ENCODE measurements at regions not wholly inside any gene's neighbourhood (a gene's known extent, or its start where the extent isn't known, plus 50 kb on each side); places are given as distances from the start of the nearest gene placed in this dataset.
"Not testable (repeated sequence)": the region's sequence is repeated elsewhere in the genome, so short reads cannot be mapped to it uniquely, and the experiment has no call there.

- intact Hi-C loops (cut with DNase I) = no loop called here
- H3K4me1 ChIP-seq = no peaks in the 10 kb centered on the region
- H3K27me3 ChIP-seq = no peaks in the 10 kb centered on the region
- no peaks in the 10 kb centered on the region for H3K9me3 ChIP-seq
- ATAC-seq (no peak), DNase-seq (no peak)
- no peak overlapping the region for H3K4me3 ChIP-seq
- no peak for TF ChIP-seq CTCF (IDR thresholded peaks at IDR 0.05)
- no peak overlapping the region for H3K27ac ChIP-seq
- no peaks in the 10 kb centered on the region for H3K36me3 ChIP-seq
Observed at GRCh38 chr4:44985152-44985551, 258.8 kb upstream of the GNPDA2 start.

DNA sequence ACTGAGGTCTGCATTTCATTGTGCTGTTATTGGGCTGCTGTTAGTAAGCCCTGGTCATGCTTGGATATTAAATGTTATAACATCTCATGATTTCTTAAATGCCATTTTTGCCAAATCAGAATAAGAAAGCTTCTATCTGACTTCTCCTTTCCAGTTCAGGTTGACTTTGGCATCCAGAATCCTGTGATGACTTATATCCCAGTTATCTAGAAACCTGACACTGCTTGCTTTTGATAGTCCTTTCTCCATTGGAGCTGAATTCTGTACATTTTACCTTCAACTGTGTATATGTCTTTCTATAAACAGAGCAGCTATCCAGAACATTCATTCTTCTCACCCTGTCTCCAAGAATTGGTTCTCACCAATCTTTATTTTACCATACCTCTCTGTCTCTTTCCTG is 257.7 kb upstream of the GNPDA2 start:
- intact Hi-C loops (cut with DNase I) = no loop called here
- no peak for DNase-seq
- ATAC-seq = no peak
- H3K36me3 ChIP-seq = no peaks in the 10 kb centered on the region
- no peaks in the 10 kb centered on the region for H3K27me3 ChIP-seq
- H3K4me1 ChIP-seq = no peaks in the 10 kb centered on the region
- no peak overlapping the region for H3K27ac ChIP-seq
- no peaks in the 10 kb centered on the region for H3K9me3 ChIP-seq
- TF ChIP-seq CTCF (IDR thresholded peaks at IDR 0.05) = no peak
- no peak overlapping the region for H3K4me3 ChIP-seq

- Histone ChIP-seq H3K27ac (no peak overlapping the region), H3K27me3 (no peaks in the 10 kb centered on the region), H3K4me1 (no peaks in the 10 kb centered on the region), H3K36me3 (no peaks in the 10 kb centered on the region), H3K9me3 (no peaks in the 10 kb centered on the region), H3K4me3 (no peak overlapping the region)
- intact Hi-C loops (cut with DNase I) = no loop called here
- TF ChIP-seq CTCF (IDR thresholded peaks at IDR 0.05) = no peak
- ATAC-seq (no peak), DNase-seq (no peak)
Observed at GRCh38 chr4:44983083-44983482, 256.7 kb upstream of the GNPDA2 start.

DNA sequence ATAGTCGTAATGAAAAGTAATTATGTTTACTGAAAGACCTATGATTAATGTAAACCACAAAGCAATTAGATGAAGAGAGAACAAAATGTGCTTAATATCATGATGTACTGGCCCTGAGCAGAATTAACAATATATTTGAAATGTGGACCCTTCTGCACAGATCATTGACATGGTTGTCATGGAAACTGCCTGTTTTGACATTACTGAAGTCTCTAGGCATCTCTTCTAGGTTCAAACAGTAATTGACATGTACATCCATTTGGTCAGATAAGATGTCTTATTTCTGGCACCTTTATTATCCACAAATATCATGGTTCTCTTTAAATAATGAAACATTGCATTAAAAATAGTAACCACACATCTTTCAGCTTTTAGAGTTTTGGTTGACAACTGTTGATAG is 251.7 kb upstream of the GNPDA2 start:
- Histone ChIP-seq H3K36me3 (no peaks in the 10 kb centered on the region), H3K4me3 (no peak overlapping the region), H3K9me3 (no peaks in the 10 kb centered on the region), H3K4me1 (no peaks in the 10 kb centered on the region), H3K27me3 (no peaks in the 10 kb centered on the region), H3K27ac (no peak overlapping the region)
- no peak for TF ChIP-seq CTCF (IDR thresholded peaks at IDR 0.05)
- DNase-seq (no peak), ATAC-seq (no peak)
- intact Hi-C loops (cut with DNase I) = no loop called here

- DNase-seq (no peak), ATAC-seq (no peak)
- Histone ChIP-seq H3K27me3 (no peaks in the 10 kb centered on the region), H3K4me1 (no peaks in the 10 kb centered on the region), H3K36me3 (no peaks in the 10 kb centered on the region), H3K4me3 (no peak overlapping the region), H3K9me3 (no peaks in the 10 kb centered on the region), H3K27ac (no peak overlapping the region)
- TF ChIP-seq CTCF (IDR thresholded peaks at IDR 0.05) = no peak
- intact Hi-C loops (cut with DNase I) = no loop called here
Observed at GRCh38 chr4:44965435-44966095, 239.2 kb upstream of the GNPDA2 start.

- H3K36me3 ChIP-seq; H3K27me3 ChIP-seq; intact Hi-C loops (cut with DNase I); H3K27ac ChIP-seq; H3K4me1 ChIP-seq; DNase-seq; H3K9me3 ChIP-seq; ATAC-seq; H3K4me3 ChIP-seq: not testable (repeated sequence)
Observed at GRCh38 chr4:44964086-44964485, 237.7 kb upstream of the GNPDA2 start.

Measured in upper lobe of right lung (tissue), 1 donor.